Stimulated activated naive B cell treated with anti-CD40 and anti-IgM and Interleukin-4, amounts not matched to agents 10 μg/mL and 1 μg/mL and 100 μg/mL, for 72 hours (primary cell): ENCODE measurements at regions not wholly inside any gene's neighbourhood (a gene's known extent, or its start where the extent isn't known, plus 50 kb on each side); places are given as distances from the start of the nearest gene placed in this dataset.
A peak's percentile ranks its signal among the peaks of the same experiment; 100 is the strongest.

Experiments used
- ATAC-seq, 2 donors: fragments of 150-1000 bp; cut with Tn5 transposase; replicated peaks; 2 replicates each; pipeline ENCODE4 v1.10.0; 2021; ENCODE audit warnings: moderate library complexity in 1 of 2
- DNase-seq: peaks from one replicate; pipeline ENCODE4 v3.0.0; 2021
- H3K27ac Mint-ChIP-seq: one replicate; pipeline ENCODE4 v1.8.0; 2022; ENCODE audit warnings: mild to moderate bottlenecking, mixed read lengths
- H3K27me3 Mint-ChIP-seq, 2 donors: one replicate each; pipeline ENCODE4 v1.8.0; 2022; ENCODE audit warnings: mixed read lengths in 2 of 2
- H3K36me3 Mint-ChIP-seq, 2 donors: one replicate each; pipeline ENCODE4 v1.8.0; 2022; ENCODE audit warnings: mixed read lengths in 2 of 2, mild to moderate bottlenecking in 1 of 2
- H3K4me1 Mint-ChIP-seq, 2 donors: one replicate each; pipeline ENCODE4 v1.8.0; 2022; ENCODE audit warnings: mixed read lengths in 2 of 2, mild to moderate bottlenecking in 1 of 2
- H3K4me3 Mint-ChIP-seq, 2 donors: one replicate each; pipeline ENCODE4 v1.8.0; 2022; ENCODE audit warnings: mild to moderate bottlenecking in 2 of 2, mixed read lengths in 2 of 2, moderate library complexity in 1 of 2
- H3K9me3 Mint-ChIP-seq, 2 donors: one replicate each; pipeline ENCODE4 v1.8.0; 2022; ENCODE audit warnings: mixed read lengths in 2 of 2, mild to moderate bottlenecking in 1 of 2

DNA sequence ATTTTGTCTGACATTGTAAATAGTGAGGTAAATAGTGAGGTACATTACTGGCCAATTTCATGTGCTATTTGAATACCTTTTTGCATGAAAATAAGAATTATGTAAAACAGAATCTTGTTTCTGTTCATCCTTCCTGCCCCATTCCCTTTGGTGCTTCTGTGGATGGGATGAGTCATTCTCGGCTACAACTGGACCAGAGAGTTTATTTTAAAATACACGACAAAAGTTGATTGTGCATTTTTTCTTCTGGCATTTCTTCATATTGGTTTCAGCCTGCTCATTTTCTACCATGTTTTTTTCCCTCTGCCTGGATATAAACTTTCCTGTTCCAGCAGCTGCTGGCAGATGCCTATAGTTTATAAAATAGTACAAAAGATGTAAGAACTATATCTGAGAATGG, 107.5 kb downstream of the CYSLTR2 start:
- Mint-ChIP-seq H3K4me3 (no peak overlapping the region), H3K4me1 (no peaks in the 10 kb centered on the region)

DNA sequence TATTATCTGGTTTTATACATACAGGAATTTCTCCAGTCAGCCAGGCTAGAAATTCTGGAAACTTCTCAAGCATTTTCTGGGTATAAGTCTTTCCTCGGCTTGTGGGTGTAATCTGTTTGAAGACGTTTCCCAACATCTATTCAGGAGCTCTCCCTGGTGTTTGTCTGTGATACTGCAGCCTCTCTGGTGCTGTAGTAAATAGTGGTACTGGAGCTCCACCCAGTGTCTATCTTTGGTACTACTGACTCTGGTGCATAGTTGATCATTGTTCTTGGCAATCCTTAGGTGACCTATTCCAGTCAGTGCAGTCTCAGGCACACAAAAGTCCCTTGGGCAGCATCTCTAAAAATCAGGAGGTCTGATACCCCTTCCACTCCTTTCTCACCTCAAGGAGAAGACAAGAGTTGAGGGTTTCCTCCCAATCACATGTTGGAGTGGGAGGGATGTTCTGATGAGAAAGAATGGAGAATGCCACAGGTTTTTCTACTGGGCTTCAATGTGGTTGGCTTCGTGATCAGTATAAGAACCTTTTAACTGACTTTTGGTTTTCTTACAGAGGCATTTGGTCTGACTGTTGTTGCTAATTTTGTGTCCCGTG, 115.5 kb downstream of the CYSLTR2 start:
- peaks cover 4 to 5% of the 10 kb centered on the region in 2 donors for H3K4me1 Mint-ChIP-seq
- no peak overlapping the region for H3K4me3 Mint-ChIP-seq
- DNase-seq = peak; percentile 70
- peaks cover 21 to 22% of the 10 kb centered on the region in 2 donors for H3K27me3 Mint-ChIP-seq
- peaks cover 0 to 4% of the 10 kb centered on the region in 2 donors for H3K36me3 Mint-ChIP-seq
- no peak overlapping the region for H3K27ac Mint-ChIP-seq
- ATAC-seq = peak; percentile 95 to 96
- peaks cover 15 to 27% of the 10 kb centered on the region in 2 donors for H3K9me3 Mint-ChIP-seq

More for the DNA sequence above, 107.5 kb downstream of the CYSLTR2 start:
- peaks cover 8 to 22% of the 10 kb centered on the region in 2 donors for H3K27me3 Mint-ChIP-seq
- peaks cover 19 to 34% of the 10 kb centered on the region in 2 donors for H3K9me3 Mint-ChIP-seq
- H3K36me3 Mint-ChIP-seq = peaks cover 2 to 8% of the 10 kb centered on the region in 2 donors
- DNase-seq = no peak
- no peak overlapping the region for H3K27ac Mint-ChIP-seq
- ATAC-seq = no peak

DNA sequence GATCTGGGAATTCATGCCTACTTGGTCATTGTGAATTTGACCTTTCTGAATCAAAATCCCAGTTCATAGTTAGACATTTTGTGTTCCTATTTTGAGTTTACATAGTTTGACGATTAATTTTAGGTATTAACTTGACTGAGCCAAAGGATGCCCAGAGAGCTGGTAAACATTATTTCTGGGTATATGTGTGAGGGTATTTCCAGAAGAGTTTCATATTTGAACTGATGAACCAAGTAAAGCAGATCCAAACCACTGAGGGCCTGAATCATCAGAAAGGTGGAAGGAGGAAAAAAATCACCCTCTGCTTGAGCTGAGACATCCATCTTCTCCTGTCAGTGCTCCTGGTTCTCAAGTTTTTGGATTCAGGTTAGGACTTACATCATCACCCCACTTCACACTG, 116.6 kb downstream of the CYSLTR2 start:
- ATAC-seq = peak in 1 of 2 donors; percentile 45
- H3K27ac Mint-ChIP-seq = no peak overlapping the region
- H3K4me1 Mint-ChIP-seq = peaks cover 4 to 5% of the 10 kb centered on the region in 2 donors
- peaks cover 29 to 30% of the 10 kb centered on the region in 2 donors for H3K27me3 Mint-ChIP-seq
- H3K36me3 Mint-ChIP-seq = peaks cover 0 to 4% of the 10 kb centered on the region in 2 donors
- H3K9me3 Mint-ChIP-seq = peaks cover 8 to 18% of the 10 kb centered on the region in 2 donors
- H3K4me3 Mint-ChIP-seq = no peak overlapping the region
- no peak for DNase-seq

- Mint-ChIP-seq H3K36me3 (peaks cover 0 to 4% of the 10 kb centered on the region in 2 donors), H3K27ac (no peak overlapping the region), H3K4me3 (no peak overlapping the region), H3K9me3 (peaks cover 0 to 7% of the 10 kb centered on the region in 2 donors), H3K27me3 (peaks cover 23 to 37% of the 10 kb centered on the region in 2 donors), H3K4me1 (peaks cover 4 to 5% of the 10 kb centered on the region in 2 donors)
- DNase-seq (no peak), ATAC-seq (no peak)
Observed at GRCh38 chr13:48772908-48773307, 119.2 kb downstream of the CYSLTR2 start.

- H3K4me3 Mint-ChIP-seq = no peak overlapping the region
- ATAC-seq (no peak), DNase-seq (no peak)
- no peak overlapping the region for H3K27ac Mint-ChIP-seq
- peaks cover 0 to under 1% of the 10 kb centered on the region in 2 donors for H3K9me3 Mint-ChIP-seq
- peaks cover 0 to under 1% of the 10 kb centered on the region in 2 donors for H3K36me3 Mint-ChIP-seq
- H3K27me3 Mint-ChIP-seq = peaks cover 15 to 31% of the 10 kb centered on the region in 2 donors
- peaks cover 4 to 5% of the 10 kb centered on the region in 2 donors for H3K4me1 Mint-ChIP-seq
Observed at GRCh38 chr13:48773531-48774275, 120.0 kb downstream of the CYSLTR2 start.

DNA sequence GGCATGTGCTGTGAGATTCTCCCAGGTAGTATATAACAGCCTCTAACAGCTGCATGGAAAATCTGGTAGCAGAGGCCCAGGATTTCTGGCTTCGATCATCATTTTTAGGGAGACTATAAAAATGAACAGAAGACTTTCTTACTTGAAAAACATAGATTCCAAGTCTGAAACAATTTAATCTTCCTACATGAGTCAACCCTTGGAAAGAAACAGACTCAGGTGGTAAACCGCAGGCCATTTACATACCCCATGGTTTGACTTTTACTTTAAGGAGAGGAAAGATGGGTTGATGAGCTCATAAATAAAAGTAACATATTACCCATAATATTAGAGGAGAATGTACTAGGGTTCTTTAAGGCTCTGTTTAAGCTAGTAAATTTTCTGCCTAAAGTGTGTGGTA, 121.6 kb downstream of the CYSLTR2 start:
- Mint-ChIP-seq H3K9me3 (peaks cover 6% of the 10 kb centered on the region in 2 donors), H3K4me1 (no peaks in the 10 kb centered on the region), H3K27ac (no peak overlapping the region), H3K36me3 (no peaks in the 10 kb centered on the region), H3K4me3 (no peak overlapping the region), H3K27me3 (peaks cover 7 to 24% of the 10 kb centered on the region in 2 donors)
- DNase-seq (no peak), ATAC-seq (no peak)

GRCh38 chr13:48775804-48776203, 122.1 kb downstream of the CYSLTR2 start:
- Mint-ChIP-seq H3K4me3 (no peak overlapping the region), H3K4me1 (no peaks in the 10 kb centered on the region), H3K27me3 (peaks cover 7 to 24% of the 10 kb centered on the region in 2 donors), H3K9me3 (peaks cover 6 to 7% of the 10 kb centered on the region in 2 donors), H3K36me3 (no peaks in the 10 kb centered on the region), H3K27ac (no peak overlapping the region)
- DNase-seq (no peak), ATAC-seq (no peak)

- Mint-ChIP-seq H3K4me1 (no peaks in the 10 kb centered on the region), H3K36me3 (no peaks in the 10 kb centered on the region), H3K9me3 (peaks cover 6 to 8% of the 10 kb centered on the region in 2 donors), H3K27me3 (peaks cover 7 to 20% of the 10 kb centered on the region in 2 donors), H3K27ac (no peak overlapping the region), H3K4me3 (no peak overlapping the region)
- DNase-seq (no peak), ATAC-seq (no peak)
Observed at GRCh38 chr13:48776401-48776800, 122.7 kb downstream of the CYSLTR2 start.

DNA sequence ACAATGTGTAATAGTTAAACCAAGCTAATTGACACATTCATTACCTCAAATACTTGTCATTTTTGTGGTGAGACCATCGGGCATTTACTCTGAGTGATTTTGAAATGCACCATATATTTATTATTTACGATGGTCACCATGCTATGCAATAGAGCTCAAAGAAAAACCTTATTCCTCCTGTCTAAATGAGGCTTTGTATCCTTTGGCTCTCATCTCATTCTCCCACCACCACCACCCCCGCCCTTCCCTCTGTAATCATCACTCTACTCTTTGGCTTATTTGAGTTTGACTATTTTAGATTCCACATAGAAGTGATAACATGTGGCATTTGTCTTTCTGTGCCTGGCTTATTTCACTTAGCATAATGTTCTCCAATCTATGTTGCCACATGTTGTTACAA, 124.9 kb downstream of the CYSLTR2 start:
- Mint-ChIP-seq H3K27me3 (peaks cover 7 to 19% of the 10 kb centered on the region in 2 donors), H3K27ac (no peak overlapping the region), H3K9me3 (peaks cover 6 to 8% of the 10 kb centered on the region in 2 donors), H3K4me3 (no peak overlapping the region), H3K4me1 (no peaks in the 10 kb centered on the region), H3K36me3 (no peaks in the 10 kb centered on the region)
- no peak for ATAC-seq
- DNase-seq = no peak

DNA sequence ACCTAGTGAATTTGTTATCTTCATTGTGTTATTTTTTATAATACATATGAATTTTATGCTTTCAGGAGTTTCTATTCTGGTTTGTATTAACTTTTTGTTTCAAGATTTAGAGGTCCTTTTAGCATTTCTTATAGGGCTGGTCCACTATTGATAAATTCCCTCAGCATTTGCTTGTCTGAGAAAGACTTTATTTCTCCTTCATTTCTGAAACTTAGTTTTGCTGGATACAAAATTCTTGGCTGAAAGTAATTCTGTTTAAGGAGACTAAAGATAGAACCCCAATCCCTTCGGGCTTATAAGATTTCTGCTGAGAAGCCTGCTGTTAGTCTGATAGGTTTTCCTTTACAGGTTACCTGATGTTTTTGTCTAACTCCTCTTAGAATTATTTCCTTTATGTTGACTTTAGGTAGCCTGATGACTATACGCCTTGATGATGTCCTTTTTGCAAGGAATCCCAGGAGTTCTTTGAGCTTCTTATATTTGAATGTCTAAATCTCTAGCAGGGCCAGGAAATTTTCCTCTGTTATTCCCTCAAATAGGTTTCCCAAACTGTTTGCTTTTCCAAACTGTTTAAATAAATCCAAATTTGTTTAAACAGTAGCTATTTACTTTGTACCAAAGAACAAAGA, 127.1 kb downstream of the CYSLTR2 start:
- Mint-ChIP-seq H3K27ac (no peak overlapping the region), H3K36me3 (no peaks in the 10 kb centered on the region), H3K4me1 (no peaks in the 10 kb centered on the region), H3K9me3 (peaks cover 6 to 8% of the 10 kb centered on the region in 2 donors), H3K4me3 (no peak overlapping the region), H3K27me3 (peaks cover 0 to 10% of the 10 kb centered on the region in 2 donors)
- DNase-seq = no peak
- ATAC-seq = no peak

DNA sequence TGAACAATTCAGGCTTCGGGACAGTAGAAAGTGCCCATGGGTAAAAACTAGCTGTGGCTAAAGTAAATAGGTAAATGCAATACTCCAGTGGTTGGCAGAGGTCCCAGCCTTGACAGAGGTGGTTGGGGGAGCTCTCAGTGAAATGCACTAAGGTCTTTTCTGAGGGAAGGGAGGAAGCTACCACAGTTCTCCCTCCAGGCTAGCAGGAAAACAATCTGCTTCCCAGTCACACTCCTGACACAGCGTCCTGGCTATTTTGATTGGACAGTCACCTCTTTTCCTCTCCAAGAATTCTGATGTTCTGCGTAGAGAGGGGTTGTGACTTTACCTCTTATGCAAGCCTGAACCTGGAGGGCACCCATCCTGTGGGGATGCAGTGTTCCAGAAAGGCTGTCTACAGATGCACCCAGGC, 128.7 kb downstream of the CYSLTR2 start:
- no peak for ATAC-seq
- no peak for DNase-seq
- no peaks in the 10 kb centered on the region for H3K36me3 Mint-ChIP-seq
- H3K27me3 Mint-ChIP-seq = peaks cover 0 to 9% of the 10 kb centered on the region in 2 donors
- peaks cover 6 to 8% of the 10 kb centered on the region in 2 donors for H3K9me3 Mint-ChIP-seq
- H3K4me1 Mint-ChIP-seq = no peaks in the 10 kb centered on the region
- no peak overlapping the region for H3K4me3 Mint-ChIP-seq
- no peak overlapping the region for H3K27ac Mint-ChIP-seq

DNA sequence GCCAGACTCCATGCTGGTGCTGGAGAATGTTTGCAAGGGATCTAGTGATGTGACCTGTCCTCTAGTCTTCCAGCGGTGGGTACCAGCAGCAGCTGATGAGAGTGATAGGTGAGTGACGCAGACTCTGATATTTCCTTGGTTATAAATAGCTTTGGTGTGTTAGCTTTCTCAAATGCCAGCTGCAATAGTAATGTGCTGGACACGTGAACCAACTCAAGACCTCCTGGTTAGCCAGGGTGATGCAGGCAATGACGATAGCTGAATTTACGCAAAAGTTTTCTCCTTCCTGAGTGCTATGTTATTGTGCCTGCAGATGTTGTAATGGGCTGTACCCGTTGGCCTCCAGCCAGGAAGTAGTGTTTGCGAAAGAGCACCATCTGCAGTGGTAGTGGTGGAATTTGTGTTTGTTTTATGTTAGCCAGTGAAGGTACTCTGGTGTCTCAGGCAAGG, 129.5 kb downstream of the CYSLTR2 start:
- H3K27ac Mint-ChIP-seq = no peak overlapping the region
- DNase-seq = no peak
- peaks cover 6 to 8% of the 10 kb centered on the region in 2 donors for H3K9me3 Mint-ChIP-seq
- H3K36me3 Mint-ChIP-seq = no peaks in the 10 kb centered on the region
- ATAC-seq = no peak
- H3K4me3 Mint-ChIP-seq = no peak overlapping the region
- no peaks in the 10 kb centered on the region for H3K4me1 Mint-ChIP-seq
- peaks cover 0 to 8% of the 10 kb centered on the region in 2 donors for H3K27me3 Mint-ChIP-seq

DNA sequence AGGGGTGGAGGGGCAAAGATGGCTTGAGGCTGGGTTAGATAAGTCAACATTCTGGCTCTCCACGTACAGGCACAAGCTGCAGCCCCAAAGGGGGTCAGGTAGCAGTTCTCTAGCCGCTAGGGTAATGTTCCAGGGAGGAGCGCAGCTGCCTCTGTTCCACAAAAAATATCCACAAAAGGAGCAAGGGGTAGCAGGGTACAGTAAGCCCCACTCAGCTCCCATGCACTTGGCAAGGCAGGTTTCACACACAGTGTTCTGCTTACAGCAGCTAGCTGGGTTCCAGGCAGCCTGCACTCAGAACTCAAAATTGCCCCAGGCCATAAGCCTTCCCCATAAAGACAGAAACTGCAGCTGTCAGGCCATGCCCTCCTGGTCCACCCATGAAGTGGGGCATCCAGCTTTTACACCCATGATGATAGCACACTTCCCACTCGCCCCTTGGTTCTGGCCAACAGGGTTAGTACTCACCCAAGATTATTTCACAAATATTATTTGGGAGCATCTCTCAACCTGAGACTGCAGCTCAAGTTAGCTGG, 130.0 kb downstream of the CYSLTR2 start:
- Mint-ChIP-seq H3K9me3 (peaks cover 6 to 8% of the 10 kb centered on the region in 2 donors), H3K27me3 (peaks cover 0 to 8% of the 10 kb centered on the region in 2 donors), H3K27ac (no peak overlapping the region), H3K36me3 (no peaks in the 10 kb centered on the region), H3K4me1 (no peaks in the 10 kb centered on the region), H3K4me3 (no peak overlapping the region)
- no peak for ATAC-seq
- DNase-seq = no peak

DNA sequence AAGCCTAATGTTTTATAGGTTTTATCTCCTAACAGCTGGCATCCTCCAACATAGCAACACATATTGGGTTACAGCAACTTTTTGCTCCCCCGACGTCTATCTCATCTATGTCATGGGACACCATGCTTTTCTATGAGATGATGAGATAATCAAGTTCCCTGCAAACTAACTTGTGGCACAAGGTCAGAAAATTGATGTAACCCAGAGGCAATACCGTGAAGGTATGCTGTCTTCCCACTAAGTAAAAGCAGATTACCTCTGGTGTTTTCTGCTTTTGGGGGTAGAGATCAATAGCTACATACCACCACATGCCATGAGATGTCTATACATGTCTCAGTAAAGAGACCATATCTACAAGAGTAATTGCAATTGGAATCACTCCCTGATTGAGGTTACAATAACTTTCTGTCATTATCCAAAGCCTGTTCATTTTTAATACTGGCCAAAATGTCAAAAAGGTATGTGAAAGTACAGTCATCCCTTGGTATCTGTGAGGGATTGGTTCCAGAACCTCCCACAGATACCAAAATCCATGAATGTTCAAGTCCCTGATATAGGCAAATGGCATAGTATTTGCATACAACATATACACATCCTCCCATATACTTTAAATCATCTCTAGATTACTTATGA, 131.3 kb downstream of the CYSLTR2 start:
- peaks cover 0 to 8% of the 10 kb centered on the region in 2 donors for H3K27me3 Mint-ChIP-seq
- no peak for ATAC-seq
- no peak overlapping the region for H3K27ac Mint-ChIP-seq
- H3K4me1 Mint-ChIP-seq = no peaks in the 10 kb centered on the region
- DNase-seq = no peak
- H3K36me3 Mint-ChIP-seq = no peaks in the 10 kb centered on the region
- H3K4me3 Mint-ChIP-seq = no peak overlapping the region
- peaks cover 0 to 4% of the 10 kb centered on the region in 2 donors for H3K9me3 Mint-ChIP-seq
